ENCODE measurements at regions not wholly inside any gene's neighbourhood (a gene's known extent, or its start where the extent isn't known, plus 50 kb on each side); places are given as distances from the start of the nearest gene placed in this dataset.

GRCh38 chr18:57901825-57902589, 98.9 kb upstream of the ATP8B1 start (continued):
- no peak for TF ChIP-seq HNF4G (IDR thresholded peaks at IDR 0.05)
- TF ChIP-seq MAX (IDR thresholded peaks at IDR 0.05): no peak
- no peak for TF ChIP-seq FOXA1 (IDR thresholded peaks at IDR 0.05)
- TF ChIP-seq SP1 (IDR thresholded peaks at IDR 0.05): peak; percentile 41
- TF ChIP-seq TAF1 (conservative IDR thresholded peaks at IDR 0.05): no peak

GRCh38 chr18:57900906-57901435, 97.9 kb upstream of the ATP8B1 start:
- 97% methylated on average over 3 of the region's 3 CpGs for WGBS
- no peak for DNase-seq (ENCODE audit: low spot score)
- no peaks in the 10 kb centered on the region for H3K27me3 ChIP-seq (ENCODE audit: control insufficient read depth in 4 of 4, insufficient read depth in 4 of 4, low read length in 3 of 4)
- no peak overlapping the region for H3K27ac ChIP-seq (ENCODE audit: low read depth in 1 of 2, low read length in 2 of 2)
- no peak overlapping the region for H3K9ac ChIP-seq (ENCODE audit: low read depth in 1 of 2, low read length in 2 of 2)
- H3K4me1 ChIP-seq (ENCODE audit: control insufficient read depth in 4 of 4, insufficient read depth in 4 of 4, low read length in 3 of 4): no peaks in the 10 kb centered on the region
- no peak overlapping the region for H3K4me3 ChIP-seq (ENCODE audit: low read depth in 1 of 3, low read length in 3 of 3)
- H3K36me3 ChIP-seq (ENCODE audit: control insufficient read depth in 4 of 4, insufficient read depth in 3 of 4, low read depth in 1 of 4, low read length in 3 of 4): no peaks in the 10 kb centered on the region
- H3K9me3 ChIP-seq (ENCODE audit: control insufficient read depth in 4 of 4, low read length in 3 of 4): no peaks in the 10 kb centered on the region
- TF ChIP-seq GABPA (IDR thresholded peaks at IDR 0.05 in 1 of 2, conservative IDR thresholded peaks at IDR 0.05 in 1 of 2): no peak
- TF ChIP-seq ZBTB33 (IDR thresholded peaks at IDR 0.05): no peak
- no peak for TF ChIP-seq EGR1 (IDR thresholded peaks at IDR 0.05; ENCODE audit: low read depth in 2 of 2)
- TF ChIP-seq MAX (IDR thresholded peaks at IDR 0.05): no peak
- TF ChIP-seq SP1 (IDR thresholded peaks at IDR 0.05): no peak
- no peak for TF ChIP-seq REST (IDR thresholded peaks at IDR 0.05)
- no peak for TF ChIP-seq TAF1 (conservative IDR thresholded peaks at IDR 0.05)
- TF ChIP-seq RAD21 (IDR thresholded peaks at IDR 0.05): no peak
- TF ChIP-seq CTCF (IDR thresholded peaks at IDR 0.05; ENCODE audit: low read depth, low read length, missing input control): no peak
- TF ChIP-seq RXRA (IDR thresholded peaks at IDR 0.05): no peak
- no peak for TF ChIP-seq ATF3 (IDR thresholded peaks at IDR 0.05)

Data from liver (tissue), 8 donors.